SK-N-SH (cell line): ENCODE measurements at regions not wholly inside any gene's neighbourhood (a gene's known extent, or its start where the extent isn't known, plus 50 kb on each side); places are given as distances from the start of the nearest gene placed in this dataset.

ENCODE experiments used
- CTCF ChIA-PET: fragments of 300-600, 350-600 bp; formaldehyde crosslinking; extraction: SDS; loops from one replicate; lab custom pipeline; 2021; lab: Yijun Ruan, JAX
- POLR2A ChIA-PET: fragments of 350-600 bp; sonication (Branson Sonifier 250); formaldehyde crosslinking; extraction: SDS; loops from one replicate; lab custom pipeline; 2020; ENCODE audit warnings: antibody characterized with exemption, inconsistent platforms; lab: Yijun Ruan, JAX
- DNase-seq: peaks from one replicate; pipeline ENCODE4 v3.0.0; 2012
- H2AFZ ChIP-seq: fragments of 200-600 bp; sonication (generic); 2 replicates; pipeline ENCODE4 v1.8.1; 2016; ENCODE audit warnings: antibody characterized with exemption, mild to moderate bottlenecking, low read depth
- H3F3A ChIP-seq: fragments of 200-600 bp; sonication (generic); replicated peaks from 2 replicates; pipeline ENCODE3; 2016; ENCODE audit warnings: antibody characterized with exemption, mild to moderate bottlenecking; ENCODE audit not compliant: insufficient read depth
- H3K27ac ChIP-seq, 2 experiments: fragments of 200-500 bp in 1 of 2; fragments of 200-600 bp in 1 of 2; sonication (Bioruptor generic) in 1 of 2; sonication (generic), shearing (Covaris generic) in 1 of 2; 2 replicates each; pipeline versions ENCODE4 v1.5.1 to v1.6.1; 2014 to 2016; ENCODE audit warnings: low read depth in 2 of 2, inconsistent platforms in 1 of 2, low read length in 1 of 2, mild to moderate bottlenecking in 1 of 2, mixed read lengths in 1 of 2
- H3K27me3 ChIP-seq: fragments of 200-600 bp; sonication (generic), shearing (Covaris generic); 2 replicates; pipeline ENCODE4 v1.6.1; 2016; ENCODE audit warnings: mixed run types; ENCODE audit not compliant: insufficient read depth
- H3K36me3 ChIP-seq, 2 experiments: fragments of 200-500 bp in 1 of 2; fragments of 200-600 bp in 1 of 2; sonication (Bioruptor generic) in 1 of 2; sonication (generic) in 1 of 2; replicated peaks in 1 of 2; 2 replicates each; pipeline versions ENCODE3 to v1.5.1; 2014 to 2016; ENCODE audit warnings: low read length in 1 of 2, mild to moderate bottlenecking in 1 of 2; ENCODE audit not compliant: insufficient read depth in 2 of 2, control insufficient read depth in 1 of 2
- H3K4me1 ChIP-seq, 2 experiments: fragments of 200-500 bp in 1 of 2; fragments of 200-600 bp in 1 of 2; sonication (Bioruptor generic) in 1 of 2; sonication (generic), shearing (Covaris generic) in 1 of 2; 2 replicates each; pipeline versions ENCODE4 v1.5.1 to v1.6.1; 2014 to 2016; ENCODE audit warnings: low read depth in 1 of 2, low read length in 1 of 2, mixed run types in 1 of 2; ENCODE audit not compliant: insufficient read depth in 2 of 2, control insufficient read depth in 1 of 2
- H3K4me2 ChIP-seq: fragments of 200-600 bp; sonication (generic), shearing (Covaris generic); 2 replicates; pipeline ENCODE4 v1.6.1; 2017; ENCODE audit warnings: mixed run types
- H3K4me3 ChIP-seq, 2 experiments: fragments of 200-500 bp in 1 of 2; fragments of 200-600 bp in 1 of 2; sonication (Bioruptor generic) in 1 of 2; sonication (generic), shearing (Covaris generic) in 1 of 2; 2 replicates each; pipeline versions ENCODE4 v1.5.1 to v1.8.1; 2014 to 2016; ENCODE audit warnings: low read depth in 2 of 2, inconsistent platforms in 1 of 2, low read length in 1 of 2, mild to moderate bottlenecking in 1 of 2, mixed read lengths in 1 of 2, moderate library complexity in 1 of 2
- H3K79me2 ChIP-seq: fragments of 200-600 bp; sonication (generic); 2 replicates; pipeline ENCODE4 v1.8.1; 2017; ENCODE audit warnings: mild to moderate bottlenecking; ENCODE audit not compliant: insufficient read depth
- H3K9ac ChIP-seq: fragments of 200-600 bp; sonication (generic); 2 replicates; pipeline ENCODE4 v1.6.1; 2017; ENCODE audit warnings: mixed run types
- H3K9me2 ChIP-seq: fragments of 200-600 bp; sonication (generic); 2 replicates; pipeline ENCODE4 v1.6.1; 2017; ENCODE audit warnings: mixed run types
- H3K9me3 ChIP-seq: fragments of 200-600 bp; sonication (generic); 2 replicates; pipeline ENCODE4 v1.6.1; 2017; ENCODE audit warnings: mixed run types, mild to moderate bottlenecking, moderate library complexity
- H4K20me1 ChIP-seq: fragments of 200-600 bp; sonication (generic); 2 replicates; pipeline ENCODE4 v1.6.1; 2017; ENCODE audit warnings: mild to moderate bottlenecking, mixed run types; ENCODE audit not compliant: insufficient read depth
- EZH2phosphoT487 ChIP-seq: fragments of 200-600 bp; sonication (generic); IDR thresholded peaks from 2 replicates; pipeline ENCODE4 v1.6.1; 2017; ENCODE audit warnings: low read depth, mixed run types, mild to moderate bottlenecking, antibody characterized with exemption, moderate library complexity, borderline replicate concordance
- FOSL2 ChIP-seq: IDR thresholded peaks from 2 replicates; pipeline ENCODE4 v1.4.0; 2012; ENCODE audit warnings: low read depth, mild to moderate bottlenecking, moderate library complexity, borderline replicate concordance
- FOXJ3 ChIP-seq: sonication (generic); formaldehyde crosslinking; IDR thresholded peaks from 2 replicates; pipeline ENCODE4 v1.5.1; 2020; ENCODE audit warnings: mild to moderate bottlenecking, missing genetic modification reagents
- MEF2A ChIP-seq: IDR thresholded peaks from 2 replicates; pipeline ENCODE4 v1.4.0; 2012; ENCODE audit warnings: low read depth, borderline replicate concordance
- MXI1 ChIP-seq: IDR thresholded peaks from 2 replicates; pipeline ENCODE4 v1.6.1; 2012; ENCODE audit warnings: mild to moderate bottlenecking, low read depth, low read length, improper control_type of control experiment
- NFIC ChIP-seq: IDR thresholded peaks from 2 replicates; pipeline ENCODE4 v1.4.0; 2012; ENCODE audit warnings: borderline replicate concordance
- NRF1 ChIP-seq: IDR thresholded peaks from 2 replicates; pipeline ENCODE4 v1.6.1; 2012; ENCODE audit warnings: low read depth, mild to moderate bottlenecking, low read length
- RAD21 ChIP-seq: IDR thresholded peaks from 2 replicates; pipeline ENCODE4 v1.6.1; 2012; ENCODE audit warnings: mild to moderate bottlenecking, low read length
- RCOR1 ChIP-seq: fragments of 150-350 bp; IDR thresholded peaks from 2 replicates; pipeline ENCODE4 v1.6.1; 2017; ENCODE audit warnings: antibody characterized with exemption, low read length
- RFX5 ChIP-seq: IDR thresholded peaks from 2 replicates; pipeline ENCODE4 v1.6.1; 2012; ENCODE audit warnings: mild to moderate bottlenecking, improper control_type of control experiment, low read length
- RXRA ChIP-seq: IDR thresholded peaks from 2 replicates; pipeline ENCODE4 v1.4.0; 2012; ENCODE audit warnings: low read depth, mild to moderate bottlenecking, borderline replicate concordance
- SMC3 ChIP-seq: IDR thresholded peaks from 2 replicates; pipeline ENCODE4 v1.6.1; 2012; ENCODE audit warnings: low read depth, low read length, improper control_type of control experiment
- TAF1 ChIP-seq: IDR thresholded peaks from 2 replicates; pipeline ENCODE4 v1.6.1; 2012; ENCODE audit warnings: low read depth, mild to moderate bottlenecking, low read length, moderate library complexity, borderline replicate concordance
- TEAD4 ChIP-seq: IDR thresholded peaks from 2 replicates; pipeline ENCODE4 v1.4.0; 2012; ENCODE audit warnings: mild to moderate bottlenecking, borderline replicate concordance; ENCODE audit not compliant: insufficient read depth
- YY1 ChIP-seq: IDR thresholded peaks from 2 replicates; pipeline ENCODE4 v1.4.0; 2012; ENCODE audit warnings: low read depth, mild to moderate bottlenecking
- WGBS: methylation state at CpG from one replicate; pipeline ENCODE4 v1.1.6; 2017; ENCODE audit warnings: low lambda C conversion rate; 5-methylcytosine and 5-hydroxymethylcytosine counted together
- TF ChIP-seq, protein P1 (sequence below): fragments of 200-600 bp; sonication (generic); IDR thresholded peaks from 2 replicates; pipeline ENCODE4 v1.6.1; 2017; ENCODE audit warnings: antibody characterized with exemption, mild to moderate bottlenecking, moderate library complexity
- TF ChIP-seq, protein P2 (sequence below): fragments of 150-350 bp; IDR thresholded peaks from 2 replicates; pipeline ENCODE4 v1.6.1; 2017; ENCODE audit warnings: antibody characterized with exemption, low read length, low read depth, borderline replicate concordance
- TF ChIP-seq, protein P3 (sequence below): IDR thresholded peaks from 2 replicates; pipeline ENCODE4 v1.4.0; 2012; ENCODE audit warnings: low read depth, borderline replicate concordance

DNA sequence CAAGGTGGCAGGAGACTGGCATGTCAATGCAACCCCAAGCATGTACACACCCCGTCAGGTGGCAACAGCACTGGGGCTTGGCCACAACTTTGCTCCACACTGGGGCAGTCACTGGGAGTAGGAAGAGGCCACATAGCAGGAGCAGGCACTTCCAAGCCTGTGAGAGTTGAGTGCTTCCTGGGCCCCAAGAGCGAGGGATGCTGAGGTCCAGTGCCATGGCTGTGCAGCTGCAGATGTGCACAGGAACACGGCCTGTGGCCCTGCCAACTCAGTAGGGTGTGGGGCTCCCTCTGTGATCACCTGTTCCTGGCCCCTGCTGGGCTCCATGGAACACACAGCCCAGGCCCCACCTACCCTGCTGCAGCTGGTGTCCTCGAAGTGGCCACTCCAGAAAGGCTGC lies 932.8 kb upstream of the SORCS1 start:
- Histone ChIP-seq H3K9ac (no peak overlapping the region), H3K27me3 (no peaks in the 10 kb centered on the region), H3F3A (no peaks in the 10 kb centered on the region), H3K9me3 (no peaks in the 10 kb centered on the region), H3K36me3 (no peaks in the 10 kb centered on the region), H3K4me2 (no peak overlapping the region), H3K4me3 (no peak overlapping the region), H4K20me1 (no peaks in the 10 kb centered on the region)
- WGBS, result 36% methylated on average over 3 of the region's 4 CpGs
- POLR2A ChIA-PET, result no interaction called here
- TF ChIP-seq YY1 (no peak), FOSL2 (no peak), TAF1 (no peak), RCOR1 (no peak), TEAD4 (no peak), FOXJ3 (CRISPR knock-in tag) (no peak), NFIC (no peak), MXI1 (no peak), EZH2phosphoT487 (no peak), RFX5 (no peak), SMC3 (no peak), NRF1 (no peak), RAD21 (no peak), MEF2A (no peak), RXRA (no peak)
- TF ChIP-seq, protein P1, sequence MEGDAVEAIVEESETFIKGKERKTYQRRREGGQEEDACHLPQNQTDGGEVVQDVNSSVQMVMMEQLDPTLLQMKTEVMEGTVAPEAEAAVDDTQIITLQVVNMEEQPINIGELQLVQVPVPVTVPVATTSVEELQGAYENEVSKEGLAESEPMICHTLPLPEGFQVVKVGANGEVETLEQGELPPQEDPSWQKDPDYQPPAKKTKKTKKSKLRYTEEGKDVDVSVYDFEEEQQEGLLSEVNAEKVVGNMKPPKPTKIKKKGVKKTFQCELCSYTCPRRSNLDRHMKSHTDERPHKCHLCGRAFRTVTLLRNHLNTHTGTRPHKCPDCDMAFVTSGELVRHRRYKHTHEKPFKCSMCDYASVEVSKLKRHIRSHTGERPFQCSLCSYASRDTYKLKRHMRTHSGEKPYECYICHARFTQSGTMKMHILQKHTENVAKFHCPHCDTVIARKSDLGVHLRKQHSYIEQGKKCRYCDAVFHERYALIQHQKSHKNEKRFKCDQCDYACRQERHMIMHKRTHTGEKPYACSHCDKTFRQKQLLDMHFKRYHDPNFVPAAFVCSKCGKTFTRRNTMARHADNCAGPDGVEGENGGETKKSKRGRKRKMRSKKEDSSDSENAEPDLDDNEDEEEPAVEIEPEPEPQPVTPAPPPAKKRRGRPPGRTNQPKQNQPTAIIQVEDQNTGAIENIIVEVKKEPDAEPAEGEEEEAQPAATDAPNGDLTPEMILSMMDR, result no peak
- TF ChIP-seq, protein P2, sequence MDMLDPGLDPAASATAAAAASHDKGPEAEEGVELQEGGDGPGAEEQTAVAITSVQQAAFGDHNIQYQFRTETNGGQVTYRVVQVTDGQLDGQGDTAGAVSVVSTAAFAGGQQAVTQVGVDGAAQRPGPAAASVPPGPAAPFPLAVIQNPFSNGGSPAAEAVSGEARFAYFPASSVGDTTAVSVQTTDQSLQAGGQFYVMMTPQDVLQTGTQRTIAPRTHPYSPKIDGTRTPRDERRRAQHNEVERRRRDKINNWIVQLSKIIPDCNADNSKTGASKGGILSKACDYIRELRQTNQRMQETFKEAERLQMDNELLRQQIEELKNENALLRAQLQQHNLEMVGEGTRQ, result no peak
- TF ChIP-seq, protein P3, sequence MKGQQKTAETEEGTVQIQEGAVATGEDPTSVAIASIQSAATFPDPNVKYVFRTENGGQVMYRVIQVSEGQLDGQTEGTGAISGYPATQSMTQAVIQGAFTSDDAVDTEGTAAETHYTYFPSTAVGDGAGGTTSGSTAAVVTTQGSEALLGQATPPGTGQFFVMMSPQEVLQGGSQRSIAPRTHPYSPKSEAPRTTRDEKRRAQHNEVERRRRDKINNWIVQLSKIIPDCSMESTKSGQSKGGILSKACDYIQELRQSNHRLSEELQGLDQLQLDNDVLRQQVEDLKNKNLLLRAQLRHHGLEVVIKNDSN, result no peak
- TF ChIP-seq, all 33 proteins: peak for 0
- CTCF ChIA-PET, result no interaction called here
- H3K9me2 ChIP-seq, result no peaks in the 10 kb centered on the region
- H3K4me1 ChIP-seq, result no peaks in the 10 kb centered on the region; a peak in 1 of 4 replicates
- no peak overlapping the region for H2AFZ ChIP-seq
- no peaks in the 10 kb centered on the region for H3K79me2 ChIP-seq
- DNase-seq, result no peak
- H3K27ac ChIP-seq, result no peak overlapping the region
